ENCODE measurements at regions not wholly inside any gene's neighbourhood (a gene's known extent, or its start where the extent isn't known, plus 50 kb on each side); places are given as distances from the start of the nearest gene placed in this dataset.

DNA sequence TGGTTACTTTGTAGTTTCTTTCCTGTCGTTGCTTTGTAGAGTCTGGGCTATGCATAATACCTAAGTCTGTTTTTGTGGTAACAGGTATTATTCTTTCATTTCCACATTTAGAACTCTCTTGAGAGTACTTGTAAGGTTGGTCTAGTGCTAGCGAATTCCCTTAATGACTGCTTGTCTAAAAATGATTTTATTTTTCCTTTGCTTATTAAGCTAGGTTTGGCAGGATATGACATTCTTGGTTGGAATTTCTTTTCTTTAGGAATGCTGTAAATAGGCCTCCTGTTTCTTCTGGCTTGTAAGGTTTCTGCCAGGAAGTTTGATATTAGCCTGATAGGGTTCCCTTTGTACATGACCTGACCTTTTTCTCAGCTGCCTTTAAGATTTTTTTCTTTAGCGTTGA, 70.1 kb upstream of the SGO1 start (continued):
- TF ChIP-seq, protein P1, sequence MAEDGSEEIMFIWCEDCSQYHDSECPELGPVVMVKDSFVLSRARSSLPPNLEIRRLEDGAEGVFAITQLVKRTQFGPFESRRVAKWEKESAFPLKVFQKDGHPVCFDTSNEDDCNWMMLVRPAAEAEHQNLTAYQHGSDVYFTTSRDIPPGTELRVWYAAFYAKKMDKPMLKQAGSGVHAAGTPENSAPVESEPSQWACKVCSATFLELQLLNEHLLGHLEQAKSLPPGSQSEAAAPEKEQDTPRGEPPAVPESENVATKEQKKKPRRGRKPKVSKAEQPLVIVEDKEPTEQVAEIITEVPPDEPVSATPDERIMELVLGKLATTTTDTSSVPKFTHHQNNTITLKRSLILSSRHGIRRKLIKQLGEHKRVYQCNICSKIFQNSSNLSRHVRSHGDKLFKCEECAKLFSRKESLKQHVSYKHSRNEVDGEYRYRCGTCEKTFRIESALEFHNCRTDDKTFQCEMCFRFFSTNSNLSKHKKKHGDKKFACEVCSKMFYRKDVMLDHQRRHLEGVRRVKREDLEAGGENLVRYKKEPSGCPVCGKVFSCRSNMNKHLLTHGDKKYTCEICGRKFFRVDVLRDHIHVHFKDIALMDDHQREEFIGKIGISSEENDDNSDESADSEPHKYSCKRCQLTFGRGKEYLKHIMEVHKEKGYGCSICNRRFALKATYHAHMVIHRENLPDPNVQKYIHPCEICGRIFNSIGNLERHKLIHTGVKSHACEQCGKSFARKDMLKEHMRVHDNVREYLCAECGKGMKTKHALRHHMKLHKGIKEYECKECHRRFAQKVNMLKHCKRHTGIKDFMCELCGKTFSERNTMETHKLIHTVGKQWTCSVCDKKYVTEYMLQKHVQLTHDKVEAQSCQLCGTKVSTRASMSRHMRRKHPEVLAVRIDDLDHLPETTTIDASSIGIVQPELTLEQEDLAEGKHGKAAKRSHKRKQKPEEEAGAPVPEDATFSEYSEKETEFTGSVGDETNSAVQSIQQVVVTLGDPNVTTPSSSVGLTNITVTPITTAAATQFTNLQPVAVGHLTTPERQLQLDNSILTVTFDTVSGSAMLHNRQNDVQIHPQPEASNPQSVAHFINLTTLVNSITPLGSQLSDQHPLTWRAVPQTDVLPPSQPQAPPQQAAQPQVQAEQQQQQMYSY (CRISPR knock-in tag; IDR thresholded peaks at IDR 0.05), result no peak
- TF ChIP-seq, protein P2, sequence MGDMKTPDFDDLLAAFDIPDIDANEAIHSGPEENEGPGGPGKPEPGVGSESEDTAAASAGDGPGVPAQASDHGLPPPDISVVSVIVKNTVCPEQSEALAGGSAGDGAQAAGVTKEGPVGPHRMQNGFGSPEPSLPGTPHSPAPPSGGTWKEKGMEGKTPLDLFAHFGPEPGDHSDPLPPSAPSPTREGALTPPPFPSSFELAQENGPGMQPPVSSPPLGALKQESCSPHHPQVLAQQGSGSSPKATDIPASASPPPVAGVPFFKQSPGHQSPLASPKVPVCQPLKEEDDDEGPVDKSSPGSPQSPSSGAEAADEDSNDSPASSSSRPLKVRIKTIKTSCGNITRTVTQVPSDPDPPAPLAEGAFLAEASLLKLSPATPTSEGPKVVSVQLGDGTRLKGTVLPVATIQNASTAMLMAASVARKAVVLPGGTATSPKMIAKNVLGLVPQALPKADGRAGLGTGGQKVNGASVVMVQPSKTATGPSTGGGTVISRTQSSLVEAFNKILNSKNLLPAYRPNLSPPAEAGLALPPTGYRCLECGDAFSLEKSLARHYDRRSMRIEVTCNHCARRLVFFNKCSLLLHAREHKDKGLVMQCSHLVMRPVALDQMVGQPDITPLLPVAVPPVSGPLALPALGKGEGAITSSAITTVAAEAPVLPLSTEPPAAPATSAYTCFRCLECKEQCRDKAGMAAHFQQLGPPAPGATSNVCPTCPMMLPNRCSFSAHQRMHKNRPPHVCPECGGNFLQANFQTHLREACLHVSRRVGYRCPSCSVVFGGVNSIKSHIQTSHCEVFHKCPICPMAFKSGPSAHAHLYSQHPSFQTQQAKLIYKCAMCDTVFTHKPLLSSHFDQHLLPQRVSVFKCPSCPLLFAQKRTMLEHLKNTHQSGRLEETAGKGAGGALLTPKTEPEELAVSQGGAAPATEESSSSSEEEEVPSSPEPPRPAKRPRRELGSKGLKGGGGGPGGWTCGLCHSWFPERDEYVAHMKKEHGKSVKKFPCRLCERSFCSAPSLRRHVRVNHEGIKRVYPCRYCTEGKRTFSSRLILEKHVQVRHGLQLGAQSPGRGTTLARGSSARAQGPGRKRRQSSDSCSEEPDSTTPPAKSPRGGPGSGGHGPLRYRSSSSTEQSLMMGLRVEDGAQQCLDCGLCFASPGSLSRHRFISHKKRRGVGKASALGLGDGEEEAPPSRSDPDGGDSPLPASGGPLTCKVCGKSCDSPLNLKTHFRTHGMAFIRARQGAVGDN (IDR thresholded peaks at IDR 0.05), result no peak
- TF ChIP-seq TCF12 (IDR thresholded peaks at IDR 0.05; ENCODE audit: low read depth, low read length), result no peak
- no peak for TF ChIP-seq ETV6 (conservative IDR thresholded peaks at IDR 0.05 in 1 of 2, IDR thresholded peaks at IDR 0.05 in 1 of 2; ENCODE audit: borderline replicate concordance in 1 of 2, low read depth in 1 of 2)
